22Rv1 (cell line): ENCODE measurements at regions not wholly inside any gene's neighbourhood (a gene's known extent, or its start where the extent isn't known, plus 50 kb on each side); places are given as distances from the start of the nearest gene placed in this dataset.

Experiments
- CTCF ChIP-seq: fragments of 450-650 bp; IDR thresholded peaks from 2 replicates; pipeline ENCODE4 v1.5.1; 2017; ENCODE audit warnings: mild to moderate bottlenecking
- ZFX ChIP-seq: fragments of 450-650 bp; IDR thresholded peaks from 2 replicates; pipeline ENCODE4 v1.6.1; 2017; ENCODE audit warnings: antibody characterized with exemption, borderline replicate concordance

- no peak for TF ChIP-seq CTCF
- TF ChIP-seq ZFX, result no peak
These were observed 379.2 kb downstream of the BMP2 start for GRCh38 chr20:7146552-7147219.
